ENCODE measurements at regions not wholly inside any gene's neighbourhood (a gene's known extent, or its start where the extent isn't known, plus 50 kb on each side); places are given as distances from the start of the nearest gene placed in this dataset.

DNA sequence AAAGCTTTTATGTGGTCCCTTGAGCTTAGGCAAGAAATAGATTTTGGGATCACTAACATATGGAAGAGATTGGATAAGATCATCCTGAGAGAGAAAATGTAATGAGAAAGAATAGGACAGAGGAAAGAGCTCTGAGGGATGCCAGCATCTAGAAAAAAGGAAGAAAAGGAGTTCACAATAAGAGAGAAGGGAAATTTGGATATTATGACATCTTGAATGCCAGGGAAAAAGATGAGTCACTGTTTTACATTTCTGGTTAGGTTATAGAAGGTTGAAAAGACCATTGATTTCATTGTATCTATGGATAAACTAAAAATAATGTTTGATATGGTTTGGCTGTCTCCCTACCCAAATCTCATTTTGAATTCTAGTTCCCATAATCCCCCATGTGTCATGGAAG lies 208.5 kb downstream of the MAD2L1 start:
- intact Hi-C loops (cut with DNase I) = no loop called here
- no peaks in the 10 kb centered on the region for H3K36me3 ChIP-seq (replicated peaks in 1 of 2; ENCODE audit: insufficient read depth in 1 of 2, low read depth in 2 of 2)
- H3K27ac ChIP-seq = no peak overlapping the region
- H3K27me3 ChIP-seq = no peaks in the 10 kb centered on the region
- peaks cover 4% of the 10 kb centered on the region for H3K4me1 ChIP-seq
- no peak for TF ChIP-seq CTCF (IDR thresholded peaks at IDR 0.05)
- no peak for TF ChIP-seq POLR2A (IDR thresholded peaks at IDR 0.05)
- no peak for ATAC-seq
- no peak for DNase-seq
- no peak overlapping the region for H3K4me3 ChIP-seq
- H3K9me3 ChIP-seq = no peaks in the 10 kb centered on the region

GRCh38 chr4:119854364-119854763 lies 212.3 kb downstream of the MAD2L1 start:
- H3K27ac ChIP-seq = no peak overlapping the region
- WGBS, 2 donors = 15 to 27% methylated on average over 1 of the region's 1 CpG
- no peaks in the 10 kb centered on the region for H3K9me3 ChIP-seq
- no peaks in the 10 kb centered on the region for H3K4me1 ChIP-seq
- TF ChIP-seq POLR2A (IDR thresholded peaks at IDR 0.05) (no peak), CTCF (IDR thresholded peaks at IDR 0.05) (no peak)
- no peaks in the 10 kb centered on the region for H3K36me3 ChIP-seq (replicated peaks in 1 of 2; ENCODE audit: insufficient read depth in 1 of 2, low read depth in 2 of 2)
- DNase-seq (no peak), ATAC-seq (no peak)
- H3K27me3 ChIP-seq = no peaks in the 10 kb centered on the region
- no peak overlapping the region for H3K4me3 ChIP-seq
- intact Hi-C loops (cut with DNase I) = no loop called here

DNA sequence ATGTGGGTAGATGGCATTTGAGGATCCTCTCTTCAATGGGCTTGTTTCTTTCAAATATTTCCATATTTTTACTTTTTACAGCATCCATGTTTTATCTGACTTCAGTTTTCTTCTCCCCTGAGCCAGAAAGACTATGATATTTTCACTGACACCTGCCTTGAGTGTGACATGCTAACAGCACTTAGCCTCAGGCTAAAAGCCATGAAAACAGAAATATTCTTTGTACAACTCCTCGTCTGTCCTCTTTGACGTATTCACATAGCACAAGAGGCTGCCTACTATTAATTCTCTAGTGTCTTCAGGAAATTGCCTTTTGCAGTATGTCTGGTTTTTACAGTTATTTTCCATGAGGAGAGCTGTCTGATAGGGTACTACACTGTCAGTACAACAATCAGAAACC lies 215.0 kb downstream of the MAD2L1 start:
- 77 to 81% methylated on average over 2 of the region's 2 CpGs for WGBS, 2 donors
- H3K9me3 ChIP-seq = no peaks in the 10 kb centered on the region
- intact Hi-C loops (cut with DNase I) = no loop called here
- H3K4me3 ChIP-seq = no peak overlapping the region
- no peaks in the 10 kb centered on the region for H3K36me3 ChIP-seq (replicated peaks in 1 of 2; ENCODE audit: insufficient read depth in 1 of 2, low read depth in 2 of 2)
- TF ChIP-seq CTCF (IDR thresholded peaks at IDR 0.05) (no peak), POLR2A (IDR thresholded peaks at IDR 0.05) (no peak)
- DNase-seq (no peak), ATAC-seq (no peak)
- H3K27me3 ChIP-seq = no peaks in the 10 kb centered on the region
- no peak overlapping the region for H3K27ac ChIP-seq
- H3K4me1 ChIP-seq = no peaks in the 10 kb centered on the region

DNA sequence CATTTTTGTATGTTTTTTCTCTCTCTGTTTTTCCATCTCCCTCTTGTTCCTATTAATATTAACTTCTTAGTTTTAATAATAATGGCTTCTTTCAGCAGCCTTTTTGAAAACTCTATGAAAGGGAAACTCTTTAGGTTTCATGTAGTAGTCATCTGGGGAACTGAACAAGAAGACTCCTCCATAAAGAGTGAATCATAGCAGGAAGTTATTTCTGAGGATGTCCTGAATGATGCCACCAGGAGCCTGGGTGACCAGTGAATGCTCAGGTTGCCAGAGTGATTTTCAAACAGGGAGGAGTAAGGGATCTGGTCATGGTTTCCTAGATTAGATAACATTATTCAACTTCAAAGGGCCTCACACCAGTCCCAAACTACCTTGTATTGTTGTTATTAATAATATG lies 212.8 kb upstream of the PDE5A start:
- ATAC-seq = no peak
- no peak for DNase-seq
- Histone ChIP-seq H3K36me3 (replicated peaks in 1 of 2; ENCODE audit: insufficient read depth in 1 of 2, low read depth in 2 of 2) (no peaks in the 10 kb centered on the region), H3K4me1 (no peaks in the 10 kb centered on the region), H3K27me3 (no peaks in the 10 kb centered on the region), H3K9me3 (no peaks in the 10 kb centered on the region), H3K4me3 (no peak overlapping the region), H3K27ac (no peak overlapping the region)
- no peak for TF ChIP-seq CTCF (IDR thresholded peaks at IDR 0.05)
- no peak for TF ChIP-seq POLR2A (IDR thresholded peaks at IDR 0.05)
- intact Hi-C loops (cut with DNase I) = no loop called here

DNA sequence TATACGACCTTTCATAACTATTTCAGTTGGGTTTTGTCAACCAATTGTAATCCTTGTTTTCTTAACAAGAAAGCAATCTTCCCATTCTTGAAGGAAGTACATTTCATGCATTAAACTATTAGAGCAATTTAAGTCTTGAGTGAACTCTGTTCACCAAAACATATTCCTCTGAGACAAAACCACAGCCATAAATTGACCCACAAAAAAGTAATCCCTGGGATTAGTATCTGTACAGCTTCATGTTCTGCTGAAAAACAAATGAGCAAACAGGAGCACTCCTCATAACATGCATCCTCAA lies 207.0 kb upstream of the PDE5A start:
- WGBS, 2 donors = 56 to 73% methylated on average over 1 of the region's 1 CpG
- intact Hi-C loops (cut with DNase I) = no loop called here
- Histone ChIP-seq H3K9me3 (no peaks in the 10 kb centered on the region), H3K27ac (no peak overlapping the region), H3K4me3 (no peak overlapping the region), H3K36me3 (replicated peaks in 1 of 2; ENCODE audit: insufficient read depth in 1 of 2, low read depth in 2 of 2) (no peaks in the 10 kb centered on the region), H3K27me3 (no peaks in the 10 kb centered on the region), H3K4me1 (no peaks in the 10 kb centered on the region)
- ATAC-seq = no peak
- TF ChIP-seq POLR2A (IDR thresholded peaks at IDR 0.05) = no peak
- no peak for DNase-seq
